ENCODE measurements at regions not wholly inside any gene's neighbourhood (a gene's known extent, or its start where the extent isn't known, plus 50 kb on each side); places are given as distances from the start of the nearest gene placed in this dataset.

GRCh38 chr14:26833621-26834176, 235.9 kb upstream of the NOVA1 start:
- BruUV-seq (replicated peaks): no TSS peak
- H4K8ac ChIP-seq (ENCODE audit: low read depth in 2 of 2, low read length in 2 of 2): no peak overlapping the region
- no peaks in the 10 kb centered on the region for H3K4me1 ChIP-seq (ENCODE audit: control insufficient read depth, insufficient read depth, low read length)
- ChIA-PET POLR2A (ENCODE audit: unreplicated experiment) (no interaction called here), CTCF (no interaction called here)
- in situ Hi-C loops (cut with MboI; ENCODE audit: low sequenced_read_pairs): no loop called here
- no peak overlapping the region for H3K4me2 ChIP-seq (ENCODE audit: low read depth, low read length)
- H3K79me1 ChIP-seq (ENCODE audit: low read depth in 1 of 2, low read length in 2 of 2): no peaks in the 10 kb centered on the region
- no peaks in the 10 kb centered on the region for H4K20me1 ChIP-seq (ENCODE audit: insufficient read depth, low read length)
- no peak overlapping the region for H2BK15ac ChIP-seq (ENCODE audit: low read depth, low read length)
- no peak overlapping the region for H2AK5ac ChIP-seq (ENCODE audit: low read depth, low read length)
- H2AK9ac ChIP-seq (replicated peaks; ENCODE audit: low read depth, low read length, poor library complexity): no peak overlapping the region
- no peak overlapping the region for H2BK120ac ChIP-seq (ENCODE audit: low read depth, low read length)
- H2BK5ac ChIP-seq (ENCODE audit: low read depth, low read length, poor library complexity, severe bottlenecking): no peak overlapping the region
- intact Hi-C loops (cut with micrococcal nuclease): no loop called here
- H4K91ac ChIP-seq (ENCODE audit: insufficient read depth, low read depth, low read length): no peak overlapping the region
- no peak overlapping the region for H3K18ac ChIP-seq (ENCODE audit: low read depth, low read length)
- H2BK20ac ChIP-seq (ENCODE audit: low read depth, low read length): no peak overlapping the region
- no peaks in the 10 kb centered on the region for H3K27me3 ChIP-seq (ENCODE audit: control insufficient read depth, insufficient read depth, low read length)
- H3K9me3 ChIP-seq (ENCODE audit: control insufficient read depth, insufficient read depth, low read length): peaks cover 4% of the 10 kb centered on the region
- H4K5ac ChIP-seq (ENCODE audit: low read depth, low read length): no peak overlapping the region
- H2AFZ ChIP-seq (replicated peaks; ENCODE audit: low read length, poor library complexity): no peak overlapping the region
- H3K14ac ChIP-seq (replicated peaks; ENCODE audit: low read depth, low read length): no peak overlapping the region
- dilution Hi-C loops (cut with HindIII; ENCODE audit: low sequenced_read_pairs, unreplicated experiment): no loop called here
- no peak for TF ChIP-seq MAFK (IDR thresholded peaks at IDR 0.05; ENCODE audit: low read depth, low read length)
- H3K9me1 ChIP-seq (ENCODE audit: insufficient read depth, low read length): no peaks in the 10 kb centered on the region
- no peak overlapping the region for H3K23ac ChIP-seq (ENCODE audit: low read depth, low read length)
- H3K9ac ChIP-seq (ENCODE audit: low read depth, low read length): no peak overlapping the region
- H3K36me3 ChIP-seq (ENCODE audit: control insufficient read depth, insufficient read depth, low read length): no peaks in the 10 kb centered on the region
- H3K27ac ChIP-seq (ENCODE audit: insufficient read depth, low read length): no peak overlapping the region
- no peak overlapping the region for H3K4ac ChIP-seq (ENCODE audit: low read depth, low read length)
- H3K56ac ChIP-seq (ENCODE audit: extremely low read depth, insufficient read depth, low read length): no peak overlapping the region
- ATAC-seq (ENCODE audit: low read depth): no peak
- H3K4me3 ChIP-seq (ENCODE audit: insufficient read depth, low read depth, low read length): no peak overlapping the region
- DNase-seq: no peak

Measured in IMR-90 (cell line).